GM23338 (cell line): ENCODE measurements at regions not wholly inside any gene's neighbourhood (a gene's known extent, or its start where the extent isn't known, plus 50 kb on each side); places are given as distances from the start of the nearest gene placed in this dataset.

ENCODE experiments used
- JUNB ChIP-seq: IDR thresholded peaks from one replicate; pipeline ENCODE4 v1.6.1; 2016; ENCODE audit warnings: antibody characterized with exemption; ENCODE audit not compliant: unreplicated experiment
- NANOG ChIP-seq: IDR thresholded peaks from 2 replicates; pipeline ENCODE4 v1.6.1; 2016; ENCODE audit warnings: antibody characterized with exemption, borderline replicate concordance
- TF ChIP-seq, protein P1 (sequence below), 2 experiments: fragments of 200-600 bp in 1 of 2; sonication (generic) in 1 of 2; conservative IDR thresholded peaks; 2 replicates each; pipeline versions ENCODE4 v1.5.1 to v1.6.1; 2016 to 2017; ENCODE audit warnings: antibody characterized with exemption in 2 of 2, low read depth in 2 of 2, mild to moderate bottlenecking in 2 of 2, moderate library complexity in 1 of 2

DNA sequence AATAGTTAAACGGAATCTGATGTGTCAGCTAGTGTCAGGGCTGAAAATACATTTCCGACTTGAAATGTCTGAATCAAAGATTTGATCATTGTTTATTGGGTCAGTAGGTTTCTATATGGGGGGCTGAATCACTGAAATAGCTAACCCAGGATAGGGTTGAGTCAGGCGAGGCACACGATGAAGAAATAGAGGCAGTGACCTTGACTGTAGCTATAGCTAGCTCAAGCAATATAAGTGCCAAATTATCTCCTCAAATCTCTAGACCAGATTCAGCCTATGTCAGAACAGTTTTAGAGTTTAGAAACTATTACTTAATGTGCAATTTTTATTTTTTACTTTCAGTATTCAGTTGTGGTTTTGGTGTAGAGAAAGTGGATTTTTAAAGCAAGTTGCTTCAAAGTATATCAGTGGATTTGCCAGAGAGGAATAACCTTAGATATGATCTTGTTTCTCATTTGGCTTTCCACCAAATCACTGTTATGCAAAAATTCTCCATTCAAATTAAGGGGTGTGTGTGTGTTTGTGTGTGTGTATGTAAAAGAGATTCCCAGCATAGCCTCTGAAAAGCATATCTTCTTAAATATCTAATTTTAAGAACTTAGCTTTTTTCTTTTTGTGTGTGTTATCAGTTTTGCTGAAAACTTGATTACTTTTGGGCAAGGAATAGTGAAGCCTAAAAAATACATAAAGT lies 100.3 kb upstream of the RPL34 start:
- TF ChIP-seq, protein P1, sequence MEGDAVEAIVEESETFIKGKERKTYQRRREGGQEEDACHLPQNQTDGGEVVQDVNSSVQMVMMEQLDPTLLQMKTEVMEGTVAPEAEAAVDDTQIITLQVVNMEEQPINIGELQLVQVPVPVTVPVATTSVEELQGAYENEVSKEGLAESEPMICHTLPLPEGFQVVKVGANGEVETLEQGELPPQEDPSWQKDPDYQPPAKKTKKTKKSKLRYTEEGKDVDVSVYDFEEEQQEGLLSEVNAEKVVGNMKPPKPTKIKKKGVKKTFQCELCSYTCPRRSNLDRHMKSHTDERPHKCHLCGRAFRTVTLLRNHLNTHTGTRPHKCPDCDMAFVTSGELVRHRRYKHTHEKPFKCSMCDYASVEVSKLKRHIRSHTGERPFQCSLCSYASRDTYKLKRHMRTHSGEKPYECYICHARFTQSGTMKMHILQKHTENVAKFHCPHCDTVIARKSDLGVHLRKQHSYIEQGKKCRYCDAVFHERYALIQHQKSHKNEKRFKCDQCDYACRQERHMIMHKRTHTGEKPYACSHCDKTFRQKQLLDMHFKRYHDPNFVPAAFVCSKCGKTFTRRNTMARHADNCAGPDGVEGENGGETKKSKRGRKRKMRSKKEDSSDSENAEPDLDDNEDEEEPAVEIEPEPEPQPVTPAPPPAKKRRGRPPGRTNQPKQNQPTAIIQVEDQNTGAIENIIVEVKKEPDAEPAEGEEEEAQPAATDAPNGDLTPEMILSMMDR (conservative IDR thresholded peaks at IDR 0.05; ENCODE audit: low read depth in 2 of 2) = no peak
- no peak for TF ChIP-seq NANOG
- TF ChIP-seq JUNB = no peak
